Heart right ventricle (tissue), 16 donors: ENCODE measurements at regions not wholly inside any gene's neighbourhood (a gene's known extent, or its start where the extent isn't known, plus 50 kb on each side); places are given as distances from the start of the nearest gene placed in this dataset.

Source experiments
- ATAC-seq, 8 donors: fragments of 200-7000 bp; cut with Tn5 transposase; one replicate each; pipeline ENCODE4 v1.9.1; 2020; ENCODE audit warnings: mild to moderate bottlenecking in 8 of 8, moderate library complexity in 8 of 8, moderate number of reproducible peaks in 1 of 8
- DNase-seq, 2 donors: peaks; one replicate each; pipeline ENCODE4 v3.0.0-alpha.2; 2020
- H3K27ac ChIP-seq, 10 donors: fragments of 200-600 bp; sonication (generic) in 2 of 10; one replicate each; pipeline versions ENCODE4 v1.5.0 to v1.8.0; 2020 to 2022; ENCODE audit warnings: mild to moderate bottlenecking in 3 of 10
- H3K27me3 ChIP-seq, 7 donors: fragments of 200-600 bp; one replicate each; pipeline ENCODE4 v1.8.0; 2021 to 2022; ENCODE audit warnings: mild to moderate bottlenecking in 2 of 7
- H3K36me3 ChIP-seq, 9 donors: fragments of 200-600 bp; sonication (generic) in 1 of 9; one replicate each; pipeline versions ENCODE4 v1.5.0 to v1.8.0; 2020 to 2022; ENCODE audit warnings: mild to moderate bottlenecking in 2 of 9
- H3K4me1 ChIP-seq, 9 donors: fragments of 200-600 bp; sonication (generic) in 1 of 9; one replicate each; pipeline versions ENCODE4 v1.5.0 to v1.8.0; 2020 to 2022; ENCODE audit warnings: mild to moderate bottlenecking in 4 of 9
- H3K4me3 ChIP-seq, 10 donors: fragments of 200-600 bp; sonication (generic) in 2 of 10; one replicate each; pipeline versions ENCODE4 v1.5.0 to v1.8.0; 2020 to 2022; ENCODE audit warnings: mild to moderate bottlenecking in 7 of 10, moderate library complexity in 2 of 10
- H3K9me3 ChIP-seq, 11 donors: fragments of 200-600 bp in 10 of 11; sonication (generic) in 2 of 11; one replicate each; pipeline versions ENCODE4 v1.5.0 to v1.8.0; 2013 to 2022; ENCODE audit warnings: mild to moderate bottlenecking in 2 of 11, control low read depth in 1 of 11, moderate library complexity in 1 of 11
- CTCF ChIP-seq, 9 donors: fragments of 200-600 bp; sonication (generic) in 2 of 9; IDR thresholded peaks; one replicate each; pipeline versions ENCODE4 v1.5.0 to v1.8.0; 2021 to 2022; ENCODE audit warnings: antibody characterized with exemption in 9 of 9, mild to moderate bottlenecking in 5 of 9, moderate library complexity in 1 of 9
- WGBS, 2 donors: extraction: QIAGEN DNeasy Blood & Tissue Kit; methylation state at CpG; one replicate each; pipeline ENCODE4 v1.1.7; 2013; ENCODE audit warnings: inconsistent platforms in 1 of 2; 5-methylcytosine and 5-hydroxymethylcytosine counted together
- intact Hi-C, 10 donors: fragments of 100-400 bp; cut with DNase I; formaldehyde crosslinking; loops; one replicate each; pipeline versions ENCODE4 v1.11.1 to v1.14.2; 2022
- donor health status: Arrhythmogenic right ventricular cardiomyopathy.
- donor health status: ischemic (EF 13 %, LVEDD 7.1; RV severe dilation, severe dysfunction).
- donor health status: healthy with polysubstance abuse.
- donor health status: DM: no; HTN: yes; CAD: no.
- donor health status: DM: no; HTN: no; CAD: no.
- donor health status: ischemic (EF 25% LVEDD 6.9; RV normal size, moderate dysfunction).
- donor health status: ischemic (EF 25% LVEDD 5.7; RV mildly dilated, moderate dysfunction).
- donor health status: healthy.
- donor health status: DM: yes; HTN: yes; CAD: no.
- donor health status: Ischemic cardiomyopathy.
- donor health status: ischemic (EF 35%, LVEDD 5.7; RV mildly dilated, moderate dysfunction).
- donor health status: nonischemic (EF 11% LVEDD 7.7; RV severe dilation, severe dysfunction).
- donor health status: DM: yes; HTN: yes; CAD: no.
- donor health status: PGD.
- donor health status: ischemic (EF 29% LVEDD 5.4; RV normal size, mild dysfunction).
- donor health status: nonischemic (EF 23%, LVEDD 6.1; RV moderate dilation, normal function).

DNA sequence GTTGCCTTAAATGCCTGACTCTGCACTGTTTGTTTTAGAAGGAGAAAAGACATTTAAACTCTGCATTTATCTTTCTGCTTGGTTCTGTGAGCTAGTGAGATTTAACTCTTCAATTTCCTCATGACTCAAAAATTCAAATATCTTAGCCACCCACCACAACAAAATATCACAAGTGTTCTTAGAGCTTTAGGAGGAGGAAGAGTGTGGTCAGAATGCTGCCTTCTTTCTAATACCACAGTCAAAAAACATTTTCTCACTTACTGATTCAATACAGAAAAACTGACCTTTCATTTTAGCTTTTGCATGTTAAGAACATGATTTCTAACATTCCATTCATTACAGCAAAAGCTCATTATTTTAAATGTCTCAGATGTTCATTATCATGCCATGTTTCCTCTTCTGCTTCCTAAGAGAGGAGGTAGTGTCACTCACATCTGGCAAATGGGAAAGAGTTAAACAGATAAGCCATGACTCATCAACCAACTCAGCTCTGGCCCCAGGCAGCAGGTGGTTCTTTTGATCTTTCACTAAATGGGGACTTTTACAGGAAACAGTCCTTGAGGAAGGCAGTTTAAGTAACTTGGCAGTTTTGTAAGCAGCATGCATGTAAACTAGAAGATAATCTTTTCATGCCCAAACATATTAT, 56.4 kb upstream of the RNU6-8 start:
- H3K36me3 ChIP-seq, result peaks cover 0 to 9% (median 0%) of the 10 kb centered on the region in 9 donors
- intact Hi-C loops, result loop anchor here in 6 of 10 donors (5.0 to 10.0 kb wide), 7 partner anchors 115 to 325 kb away; partner anchors contain the start of gene ARHGAP5 (in 1 of the 6)
- peaks cover 0 to 49% (median 13%) of the 10 kb centered on the region in 9 donors for H3K4me1 ChIP-seq
- no peak overlapping the region for H3K4me3 ChIP-seq
- H3K27ac ChIP-seq, result no peak overlapping the region
- peaks cover 0 to 17% (median 10%) of the 10 kb centered on the region in 11 donors for H3K9me3 ChIP-seq
- DNase-seq (no peak), ATAC-seq (no peak)
- H3K27me3 ChIP-seq, result no peaks in the 10 kb centered on the region
- no peak for TF ChIP-seq CTCF (IDR thresholded peaks at IDR 0.05)

DNA sequence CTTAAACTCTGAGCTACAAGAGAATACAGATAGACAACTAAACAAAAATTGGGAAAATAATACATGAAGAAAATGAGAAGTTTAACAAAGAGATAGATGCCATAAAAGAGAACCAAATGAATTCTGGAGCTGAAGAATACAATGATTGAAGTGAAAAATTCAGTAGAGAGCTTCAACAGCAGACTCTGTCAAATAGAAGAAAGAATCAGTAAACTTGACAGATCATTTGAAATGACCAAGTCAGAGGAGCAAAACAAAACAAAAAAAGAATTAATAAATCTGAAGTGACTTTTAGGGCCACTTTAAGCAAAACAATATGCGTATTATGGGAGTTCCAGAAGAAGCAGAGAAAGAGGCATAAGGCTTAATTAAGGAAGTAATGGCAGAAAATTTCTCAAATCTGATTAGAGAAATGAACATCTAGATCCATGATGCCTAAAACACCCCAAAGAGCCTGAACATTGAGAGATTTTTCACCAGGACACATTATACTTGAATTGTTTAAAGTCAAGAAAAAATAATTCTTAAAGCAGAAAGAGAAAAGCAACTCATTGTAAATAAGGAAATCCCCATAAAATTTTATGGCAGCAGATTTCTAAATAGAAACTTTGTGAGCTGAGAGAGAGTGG, 61.0 kb upstream of the RNU6-8 start:
- DNase-seq (no peak), ATAC-seq (no peak)
- Histone ChIP-seq H3K4me1 (peaks cover 0 to 12% (median 7%) of the 10 kb centered on the region in 9 donors), H3K36me3 (peaks cover 0 to 9% (median 0%) of the 10 kb centered on the region in 9 donors), H3K4me3 (no peak overlapping the region), H3K9me3 (peaks cover 0 to 28% (median 10%) of the 10 kb centered on the region in 11 donors), H3K27ac (no peak overlapping the region), H3K27me3 (no peaks in the 10 kb centered on the region)
- TF ChIP-seq CTCF (IDR thresholded peaks at IDR 0.05), result no peak
- 43 to 100% methylated on average over 1 of the region's 1 CpG for WGBS, 2 donors
- intact Hi-C loops, result loop anchor here in 1 of 10 donors (10.0 kb wide), 1 partner anchor 111 kb away; no protein-coding TSS in a partner anchor

- no peak for TF ChIP-seq CTCF (IDR thresholded peaks at IDR 0.05)
- peaks cover 0 to 9% (median 0%) of the 10 kb centered on the region in 9 donors for H3K36me3 ChIP-seq
- no peak overlapping the region for H3K27ac ChIP-seq
- intact Hi-C loops, result loop anchor here in 1 of 10 donors (10.0 kb wide), 1 partner anchor 109 kb away; no protein-coding TSS in a partner anchor
- ATAC-seq (no peak), DNase-seq (no peak)
- H3K9me3 ChIP-seq, result peaks cover 0 to 28% (median 10%) of the 10 kb centered on the region in 11 donors
- no peak overlapping the region for H3K4me3 ChIP-seq
- no peaks in the 10 kb centered on the region for H3K27me3 ChIP-seq
- H3K4me1 ChIP-seq, result no peaks in the 10 kb centered on the region
- WGBS, 2 donors, result 84 to 89% methylated on average over 2 of the region's 2 CpGs
Observed at GRCh38 chr14:32265584-32265983, 62.5 kb upstream of the RNU6-8 start.

GRCh38 chr14:32277998-32278397, 51.1 kb upstream of the AKAP6 start:
- no peak overlapping the region for H3K4me3 ChIP-seq
- TF ChIP-seq CTCF (IDR thresholded peaks at IDR 0.05), result no peak
- peaks cover 0 to 8% (median 0%) of the 10 kb centered on the region in 11 donors for H3K9me3 ChIP-seq
- ATAC-seq (no peak), DNase-seq (no peak)
- no peaks in the 10 kb centered on the region for H3K4me1 ChIP-seq
- H3K36me3 ChIP-seq, result no peaks in the 10 kb centered on the region
- no peaks in the 10 kb centered on the region for H3K27me3 ChIP-seq
- 79 to 81% methylated on average over 3 of the region's 3 CpGs for WGBS, 2 donors
- no peak overlapping the region for H3K27ac ChIP-seq
- intact Hi-C loops, result no loop called here
